GM10266 (cell line): ENCODE measurements at regions not wholly inside any gene's neighbourhood (a gene's known extent, or its start where the extent isn't known, plus 50 kb on each side); places are given as distances from the start of the nearest gene placed in this dataset.

Source experiments
- DNase-seq: peaks from one replicate; pipeline ENCODE4 v3.0.0; 2012; ENCODE audit errors: extremely low spot score
- TF ChIP-seq, protein P1 (sequence below): IDR thresholded peaks from 2 replicates; pipeline ENCODE4 v1.5.1; 2012; ENCODE audit warnings: mild to moderate bottlenecking, low read depth; ENCODE audit not compliant: control insufficient read depth, insufficient read depth; ENCODE audit errors: missing control alignments

DNA sequence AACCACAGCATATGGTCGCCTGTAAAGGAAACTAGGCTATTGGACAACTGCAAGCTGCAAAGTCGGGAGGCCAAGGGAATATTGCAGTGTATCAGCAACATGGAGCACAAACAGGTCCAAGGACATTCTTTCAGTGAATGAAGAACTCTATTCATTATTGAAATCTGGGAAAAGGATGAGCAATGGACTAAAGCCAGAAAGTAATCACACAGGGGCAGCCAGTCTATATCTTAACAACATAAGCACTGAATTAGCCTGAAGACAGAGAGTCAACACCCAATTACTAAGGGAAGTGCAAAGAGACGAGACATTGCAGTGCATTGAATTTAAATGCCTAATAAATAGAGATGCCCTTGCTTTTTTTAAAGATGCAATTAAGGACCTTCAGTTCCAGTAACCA is 615.5 kb upstream of the SETBP1 start:
- no peak for DNase-seq
- TF ChIP-seq, protein P1, sequence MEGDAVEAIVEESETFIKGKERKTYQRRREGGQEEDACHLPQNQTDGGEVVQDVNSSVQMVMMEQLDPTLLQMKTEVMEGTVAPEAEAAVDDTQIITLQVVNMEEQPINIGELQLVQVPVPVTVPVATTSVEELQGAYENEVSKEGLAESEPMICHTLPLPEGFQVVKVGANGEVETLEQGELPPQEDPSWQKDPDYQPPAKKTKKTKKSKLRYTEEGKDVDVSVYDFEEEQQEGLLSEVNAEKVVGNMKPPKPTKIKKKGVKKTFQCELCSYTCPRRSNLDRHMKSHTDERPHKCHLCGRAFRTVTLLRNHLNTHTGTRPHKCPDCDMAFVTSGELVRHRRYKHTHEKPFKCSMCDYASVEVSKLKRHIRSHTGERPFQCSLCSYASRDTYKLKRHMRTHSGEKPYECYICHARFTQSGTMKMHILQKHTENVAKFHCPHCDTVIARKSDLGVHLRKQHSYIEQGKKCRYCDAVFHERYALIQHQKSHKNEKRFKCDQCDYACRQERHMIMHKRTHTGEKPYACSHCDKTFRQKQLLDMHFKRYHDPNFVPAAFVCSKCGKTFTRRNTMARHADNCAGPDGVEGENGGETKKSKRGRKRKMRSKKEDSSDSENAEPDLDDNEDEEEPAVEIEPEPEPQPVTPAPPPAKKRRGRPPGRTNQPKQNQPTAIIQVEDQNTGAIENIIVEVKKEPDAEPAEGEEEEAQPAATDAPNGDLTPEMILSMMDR: no peak

DNA sequence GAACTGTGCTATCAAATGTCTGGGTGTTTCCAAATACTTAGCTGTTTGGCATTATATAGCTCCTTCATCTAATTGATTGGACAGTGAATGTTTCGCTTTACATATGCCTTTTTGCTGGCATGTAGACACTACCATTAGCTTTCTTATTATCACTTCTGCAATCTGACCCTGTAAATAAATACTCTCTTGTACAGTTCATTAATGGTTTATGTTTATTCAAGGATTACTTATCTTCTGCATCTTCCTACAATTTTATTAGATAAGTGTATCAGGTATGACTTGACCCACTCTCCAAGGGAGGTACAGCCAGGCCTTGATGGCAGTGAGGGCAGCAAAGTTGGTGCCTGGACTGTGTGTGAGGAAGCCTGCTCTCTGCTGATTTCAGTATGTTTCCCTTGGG is 614.1 kb upstream of the SETBP1 start:
- TF ChIP-seq, protein P1: no peak
- DNase-seq: no peak

DNA sequence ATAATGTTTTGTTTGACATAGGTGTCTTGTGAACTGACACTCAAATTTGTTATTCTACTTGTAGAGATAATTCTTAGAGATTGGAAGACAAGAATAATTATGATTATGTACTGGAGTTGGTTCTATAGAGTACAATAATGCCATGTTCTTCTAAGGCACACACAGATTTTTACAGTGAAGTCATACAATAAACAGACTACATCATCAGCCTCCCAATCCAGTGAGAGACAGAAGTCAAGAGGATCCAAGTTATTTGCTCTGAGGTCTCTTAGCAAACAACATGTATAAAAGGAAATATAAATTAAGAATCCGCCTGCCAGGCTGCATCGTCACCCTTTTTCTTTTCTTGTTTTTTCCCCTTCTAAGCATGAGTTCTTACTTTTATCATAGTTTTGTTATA is 613.5 kb upstream of the SETBP1 start:
- TF ChIP-seq, protein P1: no peak
- no peak for DNase-seq

DNA sequence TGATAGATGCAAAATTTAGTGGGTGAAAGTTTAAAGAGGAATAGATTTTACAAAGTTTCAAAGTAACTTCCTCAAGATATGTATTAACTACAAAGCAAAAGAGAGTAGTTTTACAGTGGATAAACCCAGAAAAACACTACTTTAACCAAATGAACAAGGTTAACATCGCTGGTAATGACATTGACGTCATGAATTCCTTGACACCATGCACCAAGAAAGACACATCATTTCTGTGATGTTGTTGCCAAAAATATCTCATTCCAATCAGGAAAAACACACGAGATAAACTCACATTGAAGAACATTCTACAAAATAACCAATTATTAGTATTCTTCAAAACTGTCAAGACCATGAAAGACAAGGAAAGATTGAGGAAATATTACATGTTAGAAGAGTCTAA is 605.6 kb upstream of the SETBP1 start:
- DNase-seq: no peak
- TF ChIP-seq, protein P1: no peak

DNA sequence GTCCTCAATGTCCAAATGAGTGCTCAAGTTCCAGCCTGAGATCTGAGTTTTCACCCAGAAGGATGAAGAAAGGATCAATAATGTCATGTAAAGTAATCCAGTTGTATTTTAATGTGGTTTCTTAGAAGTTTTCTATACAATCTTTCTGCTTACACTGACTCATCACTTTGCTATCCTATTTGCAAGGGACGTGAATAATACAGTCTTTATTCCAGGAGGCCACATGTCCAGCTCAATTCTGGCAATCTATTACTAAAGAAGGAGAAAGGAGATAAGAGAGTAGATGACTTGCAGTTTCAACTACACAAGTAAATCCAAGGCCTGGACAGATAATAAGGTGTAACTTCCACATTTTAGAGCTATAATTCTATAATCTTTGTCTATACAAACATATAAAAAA is 601.1 kb upstream of the SETBP1 start:
- TF ChIP-seq, protein P1: no peak
- no peak for DNase-seq

DNA sequence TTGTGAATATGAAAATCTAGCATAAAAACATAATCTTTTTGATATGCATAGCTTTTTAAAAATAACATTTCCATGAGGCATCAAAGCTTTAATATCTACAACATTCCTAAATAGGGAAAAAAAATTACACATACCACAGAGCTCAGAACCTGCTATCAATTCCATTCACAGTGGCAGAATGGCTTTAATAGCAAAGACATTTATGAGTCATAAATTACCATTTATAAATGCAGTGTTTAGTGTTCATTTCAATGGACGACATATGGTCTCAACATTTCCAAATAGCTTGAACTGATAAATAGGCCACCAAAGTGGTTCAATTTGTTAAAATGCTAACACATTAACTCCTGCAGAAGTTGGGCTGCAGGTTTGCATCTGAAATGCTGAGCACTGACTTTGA is 600.6 kb upstream of the SETBP1 start:
- DNase-seq: no peak
- TF ChIP-seq, protein P1: no peak

DNA sequence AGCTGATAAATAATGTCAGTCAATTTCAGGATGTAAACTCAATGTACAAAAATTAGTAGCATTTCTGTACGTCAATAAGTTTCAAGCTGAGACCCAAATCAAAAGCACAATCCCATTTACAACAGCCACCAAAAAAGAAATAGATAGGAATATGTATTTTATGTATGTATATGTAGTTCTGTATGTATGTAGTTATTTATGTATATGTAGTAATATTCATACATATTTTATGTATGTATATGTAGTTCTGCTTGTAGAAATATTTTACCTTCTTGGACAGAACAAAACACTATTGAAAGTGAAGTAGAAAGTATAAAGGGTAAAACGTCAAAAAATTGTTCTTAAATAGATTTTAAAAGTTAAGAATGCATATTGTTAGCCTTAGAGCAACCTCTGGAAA is 591.0 kb upstream of the SETBP1 start:
- no peak for DNase-seq
- TF ChIP-seq, protein P1: no peak
